K562 (cell line): ENCODE measurements at regions not wholly inside any gene's neighbourhood (a gene's known extent, or its start where the extent isn't known, plus 50 kb on each side); places are given as distances from the start of the nearest gene placed in this dataset.

Experiments
- ATAC-seq: fragments of 200-7000 bp; cut with Tn5 transposase; 3 replicates; pipeline ENCODE4 v1.9.1; 2020; ENCODE audit warnings: moderate library complexity
- BruUV-seq: library from RNA; stranded (reverse); fragments of 400-500 nt; replicated peaks from 2 replicates; lab custom pipeline; 2021; lab: Mats Ljungman, UMichigan
- CTCF ChIA-PET: fragments of 300-600 bp; formaldehyde crosslinking; extraction: SDS; loops from one replicate; lab custom pipeline; 2021; ENCODE audit warnings: low intra/inter-chr PET ratio; lab: Yijun Ruan, JAX
- POLR2A ChIA-PET: fragments of 300-600, 350-650 bp; sonication (Branson Sonifier 250); formaldehyde crosslinking; extraction: SDS; loops from one replicate; lab custom pipeline; 2021; ENCODE audit warnings: antibody characterized with exemption, inconsistent platforms; lab: Yijun Ruan, JAX
- DNase-seq, 4 experiments: peaks; one replicate each; pipeline versions ENCODE4 v3.0.0 to v3.0.0-alpha.2; 2011 to 2018; ENCODE audit warnings: low spot score in 3 of 4, mixed read lengths in 3 of 4; ENCODE audit errors: extremely low read depth in 1 of 4
- FAIRE-seq: peaks from 2 replicates; lab custom pipeline; 2011; peaks lifted over from hg19 to GRCh38; lab: Jason Lieb, UNC
- H2AFZ ChIP-seq: 2 replicates; pipeline ENCODE4 v1.6.0; 2011; ENCODE audit warnings: low read depth, low read length, control low read depth, inconsistent platforms
- H3K27ac ChIP-seq: fragments of 200-600 bp; 3 replicates; pipeline ENCODE4 v1.8.0; 2011; ENCODE audit warnings: low read depth, mild to moderate bottlenecking, control low read depth, inconsistent platforms, low read length, moderate library complexity, mixed read lengths; ENCODE audit errors: extremely low read depth
- H3K27me3 ChIP-seq, 2 experiments: fragments of 300-600 bp in 1 of 2; 2 replicates in 1 of 2; 3 replicates in 1 of 2; pipeline versions ENCODE4 v1.6.0 to v1.8.0; 2011; ENCODE audit warnings: inconsistent platforms in 2 of 2, low read length in 2 of 2, mild to moderate bottlenecking in 1 of 2, mixed read lengths in 1 of 2, moderate library complexity in 1 of 2; ENCODE audit not compliant: control insufficient read depth in 2 of 2, insufficient read depth in 2 of 2
- H3K36me3 ChIP-seq: fragments of 300-600 bp; 3 replicates; pipeline ENCODE4 v1.8.0; 2011; ENCODE audit warnings: mild to moderate bottlenecking, low read length, inconsistent platforms; ENCODE audit not compliant: control insufficient read depth, insufficient read depth
- H3K4me1 ChIP-seq, 2 experiments: fragments of 200-600 bp in 1 of 2; replicated peaks in 1 of 2; 2 replicates in 1 of 2; 3 replicates in 1 of 2; pipeline versions ENCODE4 v1.5.1 to v1.8.0; 2011; ENCODE audit warnings: inconsistent platforms in 2 of 2, low read length in 2 of 2, mild to moderate bottlenecking in 1 of 2, mixed read lengths in 1 of 2, moderate library complexity in 1 of 2; ENCODE audit not compliant: control insufficient read depth in 2 of 2, insufficient read depth in 2 of 2
- H3K4me2 ChIP-seq: 2 replicates; pipeline ENCODE4 v1.6.1; 2011; ENCODE audit warnings: low read length, control low read depth, inconsistent platforms, mixed read lengths; ENCODE audit not compliant: insufficient read depth
- H3K4me3 ChIP-seq: fragments of 200-600 bp; sonication (generic), shearing (Covaris generic); 2 replicates; pipeline ENCODE4 v1.5.1; 2016; ENCODE audit warnings: control low read depth, inconsistent platforms
- H3K79me2 ChIP-seq: fragments of 200-600 bp; 3 replicates; pipeline ENCODE4 v1.8.0; 2011; ENCODE audit warnings: low read length, inconsistent platforms; ENCODE audit not compliant: control insufficient read depth, insufficient read depth
- H3K9ac ChIP-seq, 2 experiments: 2 replicates each; pipeline versions ENCODE4 v1.6.0 to v1.6.1; 2011; ENCODE audit warnings: low read depth in 2 of 2, low read length in 2 of 2, control low read depth in 1 of 2, inconsistent platforms in 1 of 2, mild to moderate bottlenecking in 1 of 2, mixed read lengths in 1 of 2; ENCODE audit not compliant: insufficient read depth in 1 of 2
- H3K9me1 ChIP-seq: one replicate; pipeline ENCODE4 v1.6.0; 2011; ENCODE audit warnings: inconsistent platforms, mild to moderate bottlenecking, low read length, moderate library complexity; ENCODE audit not compliant: control insufficient read depth, insufficient read depth
- H3K9me3 ChIP-seq: replicated peaks from 2 replicates; pipeline ENCODE4 v1.5.1; 2011; ENCODE audit warnings: low read depth, low read length, inconsistent platforms; ENCODE audit not compliant: control insufficient read depth, insufficient read depth
- H4K20me1 ChIP-seq: replicated peaks from 2 replicates; pipeline ENCODE4 v1.6.1; 2011; ENCODE audit warnings: low read length, inconsistent platforms, mixed read lengths; ENCODE audit not compliant: control insufficient read depth, insufficient read depth
- CBFA2T2 ChIP-seq: fragments of 450-650 bp; conservative IDR thresholded peaks from 2 replicates; pipeline ENCODE4 v1.6.1; 2017; ENCODE audit warnings: mild to moderate bottlenecking
- CHD1 ChIP-seq: fragments of 200-600 bp; sonication (generic); IDR thresholded peaks from one replicate; pipeline ENCODE4 v1.6.1; 2012; ENCODE audit warnings: mild to moderate bottlenecking, moderate library complexity, low read length, inconsistent platforms
- FOXP1 ChIP-seq: sonication (generic); formaldehyde crosslinking; IDR thresholded peaks from 2 replicates; pipeline ENCODE4 v1.8.0; 2022; ENCODE audit warnings: mild to moderate bottlenecking, missing genetic modification reagents
- ILF3 ChIP-seq: fragments of 450-650 bp; IDR thresholded peaks from 2 replicates; pipeline ENCODE4 v1.6.1; 2018; ENCODE audit warnings: antibody characterized with exemption, mild to moderate bottlenecking, moderate library complexity, borderline replicate concordance
- KLF13 ChIP-seq: fragments of 450-650 bp; IDR thresholded peaks from 2 replicates; pipeline ENCODE4 v1.6.1; 2016; ENCODE audit warnings: missing genetic modification characterization, low read depth, mild to moderate bottlenecking, missing compliant biosample characterization, moderate library complexity, borderline replicate concordance
- MAFG ChIP-seq: fragments of 450-650 bp; conservative IDR thresholded peaks from 2 replicates; pipeline ENCODE4 v1.6.1; 2016; ENCODE audit warnings: missing genetic modification characterization, missing compliant biosample characterization
- MEIS2 ChIP-seq: fragments of 450-650 bp; IDR thresholded peaks from 2 replicates; pipeline ENCODE4 v1.6.1; 2014; ENCODE audit warnings: mild to moderate bottlenecking; ENCODE audit not compliant: partially characterized antibody
- NCOA2 ChIP-seq, 2 experiments: fragments of 450-650 bp; IDR thresholded peaks; 2 replicates each; pipeline ENCODE4 v1.6.1; 2018; ENCODE audit warnings: mild to moderate bottlenecking in 2 of 2, moderate library complexity in 1 of 2; ENCODE audit not compliant: partially characterized antibody in 2 of 2
- PRPF4 ChIP-seq: fragments of 200-400 bp; formaldehyde crosslinking; IDR thresholded peaks from one replicate; pipeline ENCODE4 v1.6.1; 2017; ENCODE audit warnings: low read length, low read depth, mild to moderate bottlenecking; ENCODE audit not compliant: insufficient read depth, poor library complexity, severe bottlenecking
- ZNF764 ChIP-seq: fragments of 250-450 bp; sonication (Bioruptor Pico); IDR thresholded peaks from 2 replicates; pipeline ENCODE4 v1.4.0; 2020; ENCODE audit warnings: low read depth, mild to moderate bottlenecking, moderate library complexity
- WGBS: fragments of 100-300 bp; shearing (Covaris generic); methylation state at CpG from one replicate; pipeline ENCODE4 v1.1.6; 2016; ENCODE audit warnings: low coverage, mixed read lengths; ENCODE audit not compliant: insufficient coverage; ENCODE audit errors: missing lambda C conversion rate; 5-methylcytosine and 5-hydroxymethylcytosine counted together
- in situ Hi-C: fragments of 300-500 bp; cut with MboI; formaldehyde crosslinking; loops from 4 replicates; pipeline ENCODE4 v1.15.0; 2018; ENCODE audit warnings: inconsistent platforms, mixed read lengths
- intact Hi-C: fragments of 100-400 bp; cut with micrococcal nuclease; formaldehyde crosslinking; loops from 2 replicates; pipeline ENCODE4 v1.14.2; 2022
- TF ChIP-seq, protein P1 (sequence below): fragments of 450-650 bp; formaldehyde crosslinking; conservative IDR thresholded peaks from 2 replicates; pipeline ENCODE4 v1.4.0; 2022; ENCODE audit warnings: mild to moderate bottlenecking, missing genetic modification characterization
- TF ChIP-seq, protein P2 (sequence below): fragments of 150-350 bp; conservative IDR thresholded peaks from 2 replicates; pipeline ENCODE4 v1.6.1; 2014; ENCODE audit warnings: low read length

DNA sequence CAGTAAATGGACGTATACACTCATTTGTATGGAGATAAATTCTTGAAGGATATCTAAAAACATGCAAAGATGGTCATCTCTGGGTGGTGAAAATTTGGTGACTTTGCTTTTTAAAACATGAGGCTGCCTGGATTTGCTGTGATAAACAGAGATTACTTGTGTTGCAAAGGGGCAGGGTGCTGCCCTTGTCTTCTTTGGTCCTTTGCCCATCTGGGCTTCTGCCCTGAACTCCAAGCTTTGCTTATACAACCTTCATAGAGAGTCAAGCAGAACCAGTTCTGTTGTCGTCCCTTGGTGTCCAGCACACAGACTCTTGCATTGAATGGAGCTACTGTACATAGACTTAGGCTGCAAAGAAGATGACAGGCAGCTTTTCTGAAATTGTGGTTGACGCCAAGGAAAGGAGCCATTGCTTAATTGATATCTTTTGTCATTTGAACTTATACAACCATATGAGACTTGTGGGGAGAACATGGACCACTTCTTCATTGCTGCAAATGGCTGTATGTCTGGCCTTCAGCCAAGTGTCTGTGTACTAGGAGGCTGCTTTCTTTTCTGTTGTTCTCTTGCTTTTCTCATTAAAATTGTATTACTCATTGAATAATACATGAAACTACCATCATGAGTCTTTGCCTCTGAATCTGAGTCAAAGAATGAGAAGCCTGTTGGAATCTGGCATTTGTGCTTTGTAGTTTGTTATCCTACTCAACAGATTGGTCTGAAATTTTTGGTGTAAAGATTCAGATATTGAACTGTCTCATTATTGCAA lies 152.5 kb downstream of the DMRT2 start (continued):
- no peak for TF ChIP-seq ILF3
- TF ChIP-seq PRPF4 = no peak
- no peak for TF ChIP-seq FOXP1 (CRISPR knock-in tag)

DNA sequence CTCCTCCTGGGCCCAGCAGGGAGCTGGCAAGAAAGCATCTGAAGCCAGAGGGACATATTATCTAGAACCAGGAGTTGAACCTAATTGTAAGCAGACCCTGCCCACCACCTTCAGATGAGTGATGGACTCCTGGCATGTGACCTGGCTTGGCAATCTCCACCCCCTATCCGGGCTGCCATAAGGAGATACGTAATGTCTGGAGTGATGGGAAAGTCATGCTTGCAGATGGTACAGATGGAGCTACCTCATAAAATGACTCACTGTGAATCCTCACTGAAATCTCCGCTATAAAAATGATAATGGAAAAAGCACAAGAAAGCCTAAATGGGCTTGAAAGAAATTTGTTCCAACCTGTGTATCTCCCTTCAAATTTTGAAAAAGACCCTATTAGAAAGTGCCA lies 157.5 kb downstream of the DMRT2 start:
- DNase-seq (no peak), ATAC-seq (no peak), FAIRE-seq (no peak)
- TF ChIP-seq MAFG (tag) = no peak
- TF ChIP-seq, protein P1, sequence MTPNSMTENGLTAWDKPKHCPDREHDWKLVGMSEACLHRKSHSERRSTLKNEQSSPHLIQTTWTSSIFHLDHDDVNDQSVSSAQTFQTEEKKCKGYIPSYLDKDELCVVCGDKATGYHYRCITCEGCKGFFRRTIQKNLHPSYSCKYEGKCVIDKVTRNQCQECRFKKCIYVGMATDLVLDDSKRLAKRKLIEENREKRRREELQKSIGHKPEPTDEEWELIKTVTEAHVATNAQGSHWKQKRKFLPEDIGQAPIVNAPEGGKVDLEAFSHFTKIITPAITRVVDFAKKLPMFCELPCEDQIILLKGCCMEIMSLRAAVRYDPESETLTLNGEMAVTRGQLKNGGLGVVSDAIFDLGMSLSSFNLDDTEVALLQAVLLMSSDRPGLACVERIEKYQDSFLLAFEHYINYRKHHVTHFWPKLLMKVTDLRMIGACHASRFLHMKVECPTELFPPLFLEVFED = no peak
- TF ChIP-seq CBFA2T2 = no peak
- TF ChIP-seq ZNF764 (CRISPR knock-in tag) = no peak
- TF ChIP-seq NCOA2 (IDR thresholded peaks at IDR 0.05; ENCODE audit: partially characterized antibody in 2 of 2) = no peak
- TF ChIP-seq, protein P2, sequence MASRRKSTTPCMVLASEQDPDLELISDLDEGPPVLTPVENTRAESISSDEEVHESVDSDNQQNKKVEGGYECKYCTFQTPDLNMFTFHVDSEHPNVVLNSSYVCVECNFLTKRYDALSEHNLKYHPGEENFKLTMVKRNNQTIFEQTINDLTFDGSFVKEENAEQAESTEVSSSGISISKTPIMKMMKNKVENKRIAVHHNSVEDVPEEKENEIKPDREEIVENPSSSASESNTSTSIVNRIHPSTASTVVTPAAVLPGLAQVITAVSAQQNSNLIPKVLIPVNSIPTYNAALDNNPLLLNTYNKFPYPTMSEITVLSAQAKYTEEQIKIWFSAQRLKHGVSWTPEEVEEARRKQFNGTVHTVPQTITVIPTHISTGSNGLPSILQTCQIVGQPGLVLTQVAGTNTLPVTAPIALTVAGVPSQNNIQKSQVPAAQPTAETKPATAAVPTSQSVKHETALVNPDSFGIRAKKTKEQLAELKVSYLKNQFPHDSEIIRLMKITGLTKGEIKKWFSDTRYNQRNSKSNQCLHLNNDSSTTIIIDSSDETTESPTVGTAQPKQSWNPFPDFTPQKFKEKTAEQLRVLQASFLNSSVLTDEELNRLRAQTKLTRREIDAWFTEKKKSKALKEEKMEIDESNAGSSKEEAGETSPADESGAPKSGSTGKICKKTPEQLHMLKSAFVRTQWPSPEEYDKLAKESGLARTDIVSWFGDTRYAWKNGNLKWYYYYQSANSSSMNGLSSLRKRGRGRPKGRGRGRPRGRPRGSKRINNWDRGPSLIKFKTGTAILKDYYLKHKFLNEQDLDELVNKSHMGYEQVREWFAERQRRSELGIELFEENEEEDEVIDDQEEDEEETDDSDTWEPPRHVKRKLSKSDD = no peak
- TF ChIP-seq MEIS2 = no peak
- no peak for TF ChIP-seq CHD1
- TF ChIP-seq KLF13 (tag) = no peak
- H3K27me3 ChIP-seq = no peaks in the 10 kb centered on the region
- H4K20me1 ChIP-seq = no peaks in the 10 kb centered on the region
- H3K27ac ChIP-seq = no peak overlapping the region
- POLR2A ChIA-PET = interaction anchor here (0.6 kb wide), 1 partner anchor 350 kb away, joined by 3 read pairs; no protein-coding TSS in a partner anchor
- H3K36me3 ChIP-seq = no peaks in the 10 kb centered on the region
- 0% methylated on average over 3 of the region's 3 CpGs for WGBS
- CTCF ChIA-PET = no interaction called here
- no peak overlapping the region for H3K4me3 ChIP-seq
- no peaks in the 10 kb centered on the region for H3K79me2 ChIP-seq
- no peaks in the 10 kb centered on the region for H3K9me3 ChIP-seq
- no peaks in the 10 kb centered on the region for H3K4me1 ChIP-seq
- in situ Hi-C loops = no loop called here
- no peak overlapping the region for H3K4me2 ChIP-seq
- no peak overlapping the region for H2AFZ ChIP-seq
- intact Hi-C loops = no loop called here
- no peaks in the 10 kb centered on the region for H3K9me1 ChIP-seq
- no peak overlapping the region for H3K9ac ChIP-seq
- BruUV-seq = no TSS peak
